ENCODE measurements at regions not wholly inside any gene's neighbourhood (a gene's known extent, or its start where the extent isn't known, plus 50 kb on each side); places are given as distances from the start of the nearest gene placed in this dataset.
A peak's percentile ranks its signal among the peaks of the same experiment; 100 is the strongest.
"Not testable (repeated sequence)": the region's sequence is repeated elsewhere in the genome, so short reads cannot be mapped to it uniquely, and the experiment has no call there.

GRCh38 chr2:123696799-123697410 is 328.2 kb upstream of the CNTNAP5 start:
- no peak for DNase-seq (ENCODE audit: low read depth)

GRCh38 chr2:123715467-123715982 is 309.6 kb upstream of the CNTNAP5 start:
- no peak for DNase-seq (ENCODE audit: low read depth)

- DNase-seq (ENCODE audit: low read depth): no peak
Measured at GRCh38 chr2:123717636-123718334, 307.3 kb upstream of the CNTNAP5 start.

- peak; percentile 34 for DNase-seq (ENCODE audit: low read depth)
Measured at GRCh38 chr2:123720760-123721159, 304.3 kb upstream of the CNTNAP5 start.

- no peak for DNase-seq (ENCODE audit: low read depth)
Measured at GRCh38 chr2:123723706-123724105, 301.4 kb upstream of the CNTNAP5 start.

GRCh38 chr2:123732563-123732962 is 292.5 kb upstream of the CNTNAP5 start:
- DNase-seq (ENCODE audit: low read depth): peak; percentile 1

- no peak for DNase-seq (ENCODE audit: low read depth)
Measured at GRCh38 chr2:123737371-123737770, 287.7 kb upstream of the CNTNAP5 start.

- DNase-seq (ENCODE audit: low read depth): peak; percentile 13
Measured at GRCh38 chr2:123738643-123739042, 286.4 kb upstream of the CNTNAP5 start.

- DNase-seq (ENCODE audit: low read depth): no peak
Measured at GRCh38 chr2:123746006-123746405, 279.1 kb upstream of the CNTNAP5 start.

- no peak for DNase-seq (ENCODE audit: low read depth)
Measured at GRCh38 chr2:123747326-123747725, 277.8 kb upstream of the CNTNAP5 start.

GRCh38 chr2:123762221-123762620 is 262.9 kb upstream of the CNTNAP5 start:
- DNase-seq (ENCODE audit: low read depth): no peak

- DNase-seq (ENCODE audit: low read depth): no peak
Measured at GRCh38 chr2:123768233-123768632, 256.9 kb upstream of the CNTNAP5 start.

GRCh38 chr2:123769001-123769400 is 256.1 kb upstream of the CNTNAP5 start:
- no peak for DNase-seq (ENCODE audit: low read depth)

- no peak for DNase-seq (ENCODE audit: low read depth)
Measured at GRCh38 chr2:123770996-123771720, 253.9 kb upstream of the CNTNAP5 start.

- DNase-seq (ENCODE audit: low read depth): peak; percentile 0
Measured at GRCh38 chr2:123771928-123772632, 253.0 kb upstream of the CNTNAP5 start.

GRCh38 chr2:123777116-123777515 is 248.0 kb upstream of the CNTNAP5 start:
- no peak for DNase-seq (ENCODE audit: low read depth)

GRCh38 chr2:123783164-123783563 is 241.9 kb upstream of the CNTNAP5 start:
- no peak for DNase-seq (ENCODE audit: low read depth)

GRCh38 chr2:123785332-123785731 is 239.8 kb upstream of the CNTNAP5 start:
- no peak for DNase-seq (ENCODE audit: low read depth)

- DNase-seq (ENCODE audit: low read depth): no peak
Measured at GRCh38 chr2:123791207-123791606, 233.9 kb upstream of the CNTNAP5 start.

- DNase-seq (ENCODE audit: low read depth): no peak
Measured at GRCh38 chr2:123791684-123792083, 233.4 kb upstream of the CNTNAP5 start.

GRCh38 chr2:123804126-123804525 is 221.0 kb upstream of the CNTNAP5 start:
- DNase-seq (ENCODE audit: low read depth): not testable (repeated sequence)

GRCh38 chr2:123805746-123806145 is 219.3 kb upstream of the CNTNAP5 start:
- DNase-seq (ENCODE audit: low read depth): not testable (repeated sequence)
